ENCODE measurements at regions not wholly inside any gene's neighbourhood (a gene's known extent, or its start where the extent isn't known, plus 50 kb on each side); places are given as distances from the start of the nearest gene placed in this dataset.

DNA sequence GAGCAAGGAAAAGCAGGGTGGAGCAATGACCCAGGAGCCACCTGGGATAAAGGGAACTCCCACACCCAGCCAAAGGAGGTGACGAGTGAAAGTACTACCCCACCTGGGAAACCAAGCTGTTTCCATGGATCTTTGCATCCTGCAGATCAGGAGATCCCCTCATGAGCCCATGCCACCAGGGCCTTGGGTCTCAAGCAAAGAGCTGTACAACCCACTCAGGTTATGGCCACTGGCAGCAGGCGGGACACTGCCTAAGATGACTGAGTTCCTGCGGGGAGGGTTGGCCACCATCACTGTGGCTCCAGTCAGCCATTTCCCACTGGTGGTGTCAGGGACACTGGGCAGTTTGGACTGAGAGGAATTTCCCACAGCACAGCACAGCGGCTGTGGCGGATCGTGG is 225.7 kb downstream of the CDH9 start:
- Histone ChIP-seq H2BK15ac (ENCODE audit: low read depth, low read length) (no peak overlapping the region), H4K91ac (ENCODE audit: insufficient read length, low read depth, low read length) (no peak overlapping the region), H4K8ac (replicated peaks; ENCODE audit: insufficient read length, low read depth, low read length) (no peak overlapping the region), H3K9ac (ENCODE audit: extremely low read depth, insufficient read length, low read length) (no peak overlapping the region), H3T11ph (ENCODE audit: low read length) (no peak overlapping the region), H3K18ac (ENCODE audit: insufficient read length, low read depth, low read length) (no peak overlapping the region), H2BK20ac (ENCODE audit: low read depth, low read length, poor library complexity, severe bottlenecking) (no peak overlapping the region), H3K27ac (ENCODE audit: insufficient read length, low read depth, low read length) (no peak overlapping the region), H3K79me2 (ENCODE audit: insufficient read depth, low read length) (no peaks in the 10 kb centered on the region), H3K4me1 (ENCODE audit: insufficient read depth, low read length) (no peaks in the 10 kb centered on the region), H4K5ac (ENCODE audit: insufficient read length, low read depth, low read length) (no peak overlapping the region), H2AFZ (ENCODE audit: low read length) (no peak overlapping the region), H3K4me2 (ENCODE audit: insufficient read depth, insufficient read length, low read length) (no peak overlapping the region), H3K14ac (ENCODE audit: insufficient read depth, low read length) (no peak overlapping the region), H3K27me3 (ENCODE audit: insufficient read depth, low read length) (no peaks in the 10 kb centered on the region), H3K23me2 (ENCODE audit: insufficient read length, low read depth, low read length, poor library complexity, severe bottlenecking) (no peaks in the 10 kb centered on the region), H2BK12ac (ENCODE audit: insufficient read length, low read depth, low read length) (no peak overlapping the region), H2BK5ac (ENCODE audit: insufficient read length, low read length) (no peak overlapping the region), H3K9me3 (ENCODE audit: control insufficient read depth, low read depth, low read length) (no peaks in the 10 kb centered on the region), H4K20me1 (ENCODE audit: control insufficient read depth, insufficient read depth, insufficient read length) (no peaks in the 10 kb centered on the region), H2BK120ac (ENCODE audit: low read depth, low read length, poor library complexity, severe bottlenecking) (no peak overlapping the region), H3K79me1 (ENCODE audit: insufficient read depth, low read depth, low read length, poor library complexity, severe bottlenecking) (no peaks in the 10 kb centered on the region), H2AK5ac (ENCODE audit: insufficient read length, low read length) (no peak overlapping the region), H3K23ac (ENCODE audit: insufficient read length, low read depth, low read length) (no peak overlapping the region), H3K56ac (ENCODE audit: insufficient read length, low read depth, low read length) (no peak overlapping the region), H3K4ac (ENCODE audit: low read depth, low read length) (no peak overlapping the region)
- Mint-ChIP-seq H3K9me3 (peaks cover 15 to 18% of the 10 kb centered on the region in 2 experiments; a peak in 4 of 5 replicates), H3K4me3 (no peak overlapping the region), H3K27ac (no peak overlapping the region), H3K27me3 (ENCODE audit: low read depth) (no peaks in the 10 kb centered on the region; the same call in 1 of the 2 replicates), H3K4me1 (no peaks in the 10 kb centered on the region), H3K36me3 (ENCODE audit: insufficient read depth in 1 of 3, low read depth in 3 of 3) (peaks cover 4 to 19% (median 4%) of the 10 kb centered on the region in 3 experiments)
- DNase-seq: no peak
- WGBS (ENCODE audit: extremely low coverage, insufficient read length, low lambda C conversion rate): no CpG with 5 or more reads among the region's 6 CpGs
- TF ChIP-seq, protein P1, sequence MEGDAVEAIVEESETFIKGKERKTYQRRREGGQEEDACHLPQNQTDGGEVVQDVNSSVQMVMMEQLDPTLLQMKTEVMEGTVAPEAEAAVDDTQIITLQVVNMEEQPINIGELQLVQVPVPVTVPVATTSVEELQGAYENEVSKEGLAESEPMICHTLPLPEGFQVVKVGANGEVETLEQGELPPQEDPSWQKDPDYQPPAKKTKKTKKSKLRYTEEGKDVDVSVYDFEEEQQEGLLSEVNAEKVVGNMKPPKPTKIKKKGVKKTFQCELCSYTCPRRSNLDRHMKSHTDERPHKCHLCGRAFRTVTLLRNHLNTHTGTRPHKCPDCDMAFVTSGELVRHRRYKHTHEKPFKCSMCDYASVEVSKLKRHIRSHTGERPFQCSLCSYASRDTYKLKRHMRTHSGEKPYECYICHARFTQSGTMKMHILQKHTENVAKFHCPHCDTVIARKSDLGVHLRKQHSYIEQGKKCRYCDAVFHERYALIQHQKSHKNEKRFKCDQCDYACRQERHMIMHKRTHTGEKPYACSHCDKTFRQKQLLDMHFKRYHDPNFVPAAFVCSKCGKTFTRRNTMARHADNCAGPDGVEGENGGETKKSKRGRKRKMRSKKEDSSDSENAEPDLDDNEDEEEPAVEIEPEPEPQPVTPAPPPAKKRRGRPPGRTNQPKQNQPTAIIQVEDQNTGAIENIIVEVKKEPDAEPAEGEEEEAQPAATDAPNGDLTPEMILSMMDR (conservative IDR thresholded peaks at IDR 0.05): no peak
